ENCODE measurements at regions not wholly inside any gene's neighbourhood (a gene's known extent, or its start where the extent isn't known, plus 50 kb on each side); places are given as distances from the start of the nearest gene placed in this dataset.

- Mint-ChIP-seq H3K36me3 (ENCODE audit: insufficient read depth, unreplicated experiment) (no peaks in the 10 kb centered on the region), H3K4me1 (ENCODE audit: low read depth, unreplicated experiment) (no peaks in the 10 kb centered on the region), H3K27ac (ENCODE audit: unreplicated experiment) (no peak overlapping the region), H3K9me3 (ENCODE audit: low read depth, unreplicated experiment) (no peaks in the 10 kb centered on the region), H3K4me3 (ENCODE audit: low read depth, unreplicated experiment) (no peak overlapping the region), H3K27me3 (ENCODE audit: unreplicated experiment) (no peaks in the 10 kb centered on the region)
- intact Hi-C loops (cut with micrococcal nuclease; ENCODE audit: unreplicated experiment) = no loop called here
- no peak for TF ChIP-seq CTCF (IDR thresholded peaks at IDR 0.05; ENCODE audit: unreplicated experiment)
- no peak for DNase-seq
- no TSS peak for BruUV-seq (replicated peaks)
- CTCF ChIA-PET = no interaction called here
Measured at GRCh38 chr13:58238972-58239773, 607.6 kb downstream of the PCDH17 start.

DNA sequence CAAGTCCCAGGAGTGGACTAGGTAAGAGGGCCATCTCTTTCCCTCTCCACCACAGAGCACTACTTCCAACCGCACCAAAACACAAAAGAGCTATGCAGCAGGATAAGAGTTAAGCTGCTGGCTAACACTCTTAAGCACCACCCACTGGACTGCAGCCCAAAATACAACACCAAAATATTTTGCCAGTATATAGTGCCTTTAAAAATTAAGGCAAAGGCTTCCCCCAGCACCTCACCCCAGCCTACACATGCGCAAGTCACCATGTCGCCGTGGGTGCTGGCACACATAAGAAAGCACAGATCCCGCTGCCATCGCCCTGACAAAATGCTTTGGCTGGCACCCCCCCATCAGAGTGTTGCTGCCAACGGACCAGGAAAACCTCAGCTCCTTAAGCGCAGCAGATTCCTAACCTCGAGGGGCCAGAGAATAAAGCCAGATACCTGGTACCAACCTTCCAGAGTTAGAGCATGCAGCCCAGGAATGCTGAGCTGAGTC, 608.3 kb downstream of the PCDH17 start:
- intact Hi-C loops (cut with micrococcal nuclease; ENCODE audit: unreplicated experiment) = no loop called here
- H3K4me1 Mint-ChIP-seq (ENCODE audit: low read depth, unreplicated experiment) = no peaks in the 10 kb centered on the region
- no peaks in the 10 kb centered on the region for H3K9me3 Mint-ChIP-seq (ENCODE audit: low read depth, unreplicated experiment)
- no peak for TF ChIP-seq CTCF (IDR thresholded peaks at IDR 0.05; ENCODE audit: unreplicated experiment)
- DNase-seq = no peak
- BruUV-seq (replicated peaks) = no TSS peak
- H3K27ac Mint-ChIP-seq (ENCODE audit: unreplicated experiment) = no peak overlapping the region
- CTCF ChIA-PET = no interaction called here
- no peaks in the 10 kb centered on the region for H3K27me3 Mint-ChIP-seq (ENCODE audit: unreplicated experiment)
- no peaks in the 10 kb centered on the region for H3K36me3 Mint-ChIP-seq (ENCODE audit: insufficient read depth, unreplicated experiment)
- no peak overlapping the region for H3K4me3 Mint-ChIP-seq (ENCODE audit: low read depth, unreplicated experiment)

DNA sequence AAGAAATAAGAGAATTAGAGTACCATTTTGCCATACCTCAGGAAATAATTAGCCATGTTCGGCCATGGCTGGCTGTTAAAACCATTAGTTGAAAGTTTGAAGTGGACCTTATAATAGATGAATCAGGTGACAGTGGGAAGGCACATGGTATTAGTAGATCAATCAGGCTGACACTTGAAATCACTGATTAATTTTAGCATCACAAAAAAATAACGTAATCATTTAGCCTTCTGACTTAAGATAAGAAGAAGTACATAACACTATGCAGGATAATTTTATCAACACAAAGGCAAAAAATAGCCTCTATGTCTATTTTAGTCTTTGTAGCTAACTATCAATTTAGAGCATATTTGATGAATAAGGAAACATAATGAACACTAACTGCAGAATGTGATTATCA, 615.5 kb downstream of the PCDH17 start:
- no peak for DNase-seq
- H3K27me3 Mint-ChIP-seq (ENCODE audit: unreplicated experiment) = no peaks in the 10 kb centered on the region
- no peak for TF ChIP-seq CTCF (IDR thresholded peaks at IDR 0.05; ENCODE audit: unreplicated experiment)
- H3K4me1 Mint-ChIP-seq (ENCODE audit: low read depth, unreplicated experiment) = no peaks in the 10 kb centered on the region
- H3K36me3 Mint-ChIP-seq (ENCODE audit: insufficient read depth, unreplicated experiment) = no peaks in the 10 kb centered on the region
- no TSS peak for BruUV-seq (replicated peaks)
- H3K4me3 Mint-ChIP-seq (ENCODE audit: low read depth, unreplicated experiment) = no peak overlapping the region
- no peak overlapping the region for H3K27ac Mint-ChIP-seq (ENCODE audit: unreplicated experiment)
- peaks cover 2% of the 10 kb centered on the region for H3K9me3 Mint-ChIP-seq (ENCODE audit: low read depth, unreplicated experiment)
- intact Hi-C loops (cut with micrococcal nuclease; ENCODE audit: unreplicated experiment) = no loop called here
- CTCF ChIA-PET = no interaction called here

DNA sequence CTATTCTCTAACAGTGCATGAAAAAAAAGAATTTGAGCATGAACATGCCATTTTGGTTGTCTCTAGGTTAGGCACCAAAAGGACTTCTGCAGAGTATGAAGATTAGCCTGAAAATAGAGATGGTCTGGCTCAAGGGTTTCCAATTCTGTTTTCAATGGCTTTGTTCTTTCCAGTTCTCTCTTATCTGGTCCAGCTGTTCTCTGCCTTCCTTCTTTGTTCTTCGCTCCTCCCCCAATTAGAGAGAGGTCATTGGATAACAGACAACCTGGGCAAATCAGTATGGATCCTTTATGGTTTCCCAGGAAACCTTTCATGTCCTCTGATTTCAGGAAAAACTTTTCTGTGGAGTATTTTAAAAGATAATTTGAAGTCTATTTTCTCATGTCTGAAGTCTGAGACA, 623.4 kb downstream of the PCDH17 start:
- no peaks in the 10 kb centered on the region for H3K9me3 Mint-ChIP-seq (ENCODE audit: low read depth, unreplicated experiment)
- no TSS peak for BruUV-seq (replicated peaks)
- H3K4me1 Mint-ChIP-seq (ENCODE audit: low read depth, unreplicated experiment) = no peaks in the 10 kb centered on the region
- no peaks in the 10 kb centered on the region for H3K36me3 Mint-ChIP-seq (ENCODE audit: insufficient read depth, unreplicated experiment)
- no peaks in the 10 kb centered on the region for H3K27me3 Mint-ChIP-seq (ENCODE audit: unreplicated experiment)
- no peak overlapping the region for H3K27ac Mint-ChIP-seq (ENCODE audit: unreplicated experiment)
- intact Hi-C loops (cut with micrococcal nuclease; ENCODE audit: unreplicated experiment) = no loop called here
- CTCF ChIA-PET = no interaction called here
- TF ChIP-seq CTCF (IDR thresholded peaks at IDR 0.05; ENCODE audit: unreplicated experiment) = no peak
- DNase-seq = no peak
- H3K4me3 Mint-ChIP-seq (ENCODE audit: low read depth, unreplicated experiment) = no peak overlapping the region
